Left colon (tissue), 2 donors: ENCODE measurements at regions not wholly inside any gene's neighbourhood (a gene's known extent, or its start where the extent isn't known, plus 50 kb on each side); places are given as distances from the start of the nearest gene placed in this dataset.
"Not testable (repeated sequence)": the region's sequence is repeated elsewhere in the genome, so short reads cannot be mapped to it uniquely, and the experiment has no call there.

ENCODE experiments used
- ATAC-seq: fragments of 200-7000 bp; cut with Tn5 transposase; one replicate; pipeline ENCODE4 v1.9.1; 2020; ENCODE audit warnings: mild to moderate bottlenecking, moderate library complexity
- DNase-seq, 2 donors: peaks; one replicate each; pipeline ENCODE4 v3.0.0-alpha.2; 2020
- intact Hi-C, 2 donors: fragments of 100-400 bp; cut with DNase I in 1 of 2; cut with micrococcal nuclease in 1 of 2; formaldehyde crosslinking; loops; one replicate each; pipeline versions ENCODE4 v1.11.2 to v1.14.0; 2022; cut with DNase I, micrococcal nuclease
- donor health status: DM: no; HTN: no; CAD: no.
- donor health status: DM: yes; HTN: yes; CAD: no.

- intact Hi-C loops, result no loop called here
- no peak for ATAC-seq
- DNase-seq, result no peak
Observed at GRCh38 chr1:78715181-78715661, 65.6 kb downstream of the IFI44 start.

GRCh38 chr1:78716186-78716585 lies 66.6 kb downstream of the IFI44 start:
- intact Hi-C loops, result no loop called here
- ATAC-seq (no peak), DNase-seq (no peak)

- no peak for ATAC-seq
- intact Hi-C loops, result no loop called here
Observed at GRCh38 chr1:78718566-78718965, 68.9 kb downstream of the IFI44 start.

GRCh38 chr1:78721136-78721535 lies 71.5 kb downstream of the IFI44 start:
- DNase-seq (no peak), ATAC-seq (no peak)
- intact Hi-C loops, result no loop called here

More at GRCh38 chr1:78718566-78718965, 68.9 kb downstream of the IFI44 start:
- no peak for DNase-seq

- intact Hi-C loops, result no loop called here
- ATAC-seq, result no peak
- DNase-seq, result no peak
Observed at GRCh38 chr1:78722105-78722504, 72.5 kb downstream of the IFI44 start.

- intact Hi-C loops, result no loop called here
- no peak for ATAC-seq
- no peak for DNase-seq
Observed at GRCh38 chr1:78722521-78722920, 72.9 kb downstream of the IFI44 start.

- no peak for DNase-seq
- ATAC-seq, result no peak
- intact Hi-C loops, result no loop called here
Observed at GRCh38 chr1:78722947-78723346, 73.3 kb downstream of the IFI44 start.

GRCh38 chr1:78726686-78727085 lies 77.1 kb downstream of the IFI44 start:
- intact Hi-C loops, result no loop called here
- no peak for ATAC-seq
- DNase-seq, result no peak

GRCh38 chr1:78728359-78728758 lies 78.7 kb downstream of the IFI44 start:
- DNase-seq, result no peak
- intact Hi-C loops, result no loop called here
- no peak for ATAC-seq

- no peak for DNase-seq
- no peak for ATAC-seq
Observed at GRCh38 chr1:78730054-78730453, 80.4 kb downstream of the IFI44 start.

GRCh38 chr1:78731674-78732073 lies 82.0 kb downstream of the IFI44 start:
- no peak for ATAC-seq
- intact Hi-C loops, result no loop called here
- DNase-seq, result no peak

More at GRCh38 chr1:78730054-78730453, 80.4 kb downstream of the IFI44 start:
- intact Hi-C loops, result no loop called here

GRCh38 chr1:78737241-78737640 lies 87.6 kb downstream of the IFI44 start:
- intact Hi-C loops, result no loop called here
- ATAC-seq, result no peak
- DNase-seq, result no peak

GRCh38 chr1:78743626-78744025 lies 94.0 kb downstream of the IFI44 start:
- ATAC-seq, result no peak
- intact Hi-C loops, result no loop called here
- DNase-seq, result no peak

GRCh38 chr1:78745111-78745510 lies 95.5 kb downstream of the IFI44 start:
- no peak for DNase-seq
- ATAC-seq, result no peak
- intact Hi-C loops, result no loop called here

GRCh38 chr1:78753679-78754078 lies 104.0 kb downstream of the IFI44 start:
- intact Hi-C loops, ATAC-seq, DNase-seq: not testable (repeated sequence)

GRCh38 chr1:78755986-78756385 lies 106.4 kb downstream of the IFI44 start:
- DNase-seq (no peak), ATAC-seq (no peak)
- intact Hi-C loops, result no loop called here

- intact Hi-C loops, result no loop called here
- ATAC-seq (no peak), DNase-seq (no peak)
Observed at GRCh38 chr1:78758506-78758905, 108.9 kb downstream of the IFI44 start.

- intact Hi-C loops, result no loop called here
- DNase-seq (no peak), ATAC-seq (no peak)
Observed at GRCh38 chr1:78759881-78760280, 110.2 kb downstream of the IFI44 start.

- DNase-seq (no peak), ATAC-seq (no peak)
- intact Hi-C loops, result no loop called here
Observed at GRCh38 chr1:78760858-78761257, 111.2 kb downstream of the IFI44 start.

- no peak for ATAC-seq
Observed at GRCh38 chr1:78762113-78762512, 112.5 kb downstream of the IFI44 start.

GRCh38 chr1:78765489-78765888 lies 115.9 kb downstream of the IFI44 start:
- no peak for DNase-seq
- no peak for ATAC-seq
- intact Hi-C loops, result no loop called here

More at GRCh38 chr1:78762113-78762512, 112.5 kb downstream of the IFI44 start:
- DNase-seq, result no peak
- intact Hi-C loops, result no loop called here

GRCh38 chr1:78779831-78780230 lies 130.2 kb downstream of the IFI44 start:
- intact Hi-C loops, result no loop called here
- ATAC-seq (no peak), DNase-seq (no peak)
